HL-60/S4 (cell line): ENCODE measurements at regions not wholly inside any gene's neighbourhood (a gene's known extent, or its start where the extent isn't known, plus 50 kb on each side); places are given as distances from the start of the nearest gene placed in this dataset.

Source experiments
- in situ Hi-C: fragments of 300-500 bp; cut with MboI; formaldehyde crosslinking; loops from 2 replicates; pipeline ENCODE4 v1.14.3; 2022; ENCODE audit warnings: low sequenced_read_pairs

DNA sequence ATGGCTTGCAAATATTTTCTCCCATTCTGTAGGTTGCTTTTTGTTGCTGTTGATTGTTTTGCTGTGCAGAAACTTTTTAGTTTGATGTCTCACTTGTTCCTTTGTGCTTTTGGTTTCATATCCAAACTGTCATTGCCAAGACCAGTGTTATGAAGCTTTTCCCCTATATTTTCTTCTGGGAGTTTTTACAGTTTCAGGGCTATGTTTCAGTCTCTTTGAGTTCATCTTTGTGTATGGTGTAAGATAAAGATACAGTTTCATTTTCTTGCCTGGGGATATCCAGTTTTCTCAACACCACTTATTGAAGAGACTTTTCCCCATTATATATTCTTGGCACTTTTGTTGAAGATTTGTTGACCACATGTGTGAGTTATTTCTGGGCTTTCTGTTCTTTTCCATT lies 139.9 kb downstream of the MRPL57 start:
- in situ Hi-C loops: no loop called here

- in situ Hi-C loops: no loop called here
These were observed 140.1 kb downstream of the ZDHHC20 start for GRCh38 chr13:21318891-21319532.

- in situ Hi-C loops: no loop called here
These were observed 139.0 kb downstream of the ZDHHC20 start for GRCh38 chr13:21319869-21320641.

GRCh38 chr13:21320642-21321034 lies 138.5 kb downstream of the ZDHHC20 start:
- in situ Hi-C loops: no loop called here

DNA sequence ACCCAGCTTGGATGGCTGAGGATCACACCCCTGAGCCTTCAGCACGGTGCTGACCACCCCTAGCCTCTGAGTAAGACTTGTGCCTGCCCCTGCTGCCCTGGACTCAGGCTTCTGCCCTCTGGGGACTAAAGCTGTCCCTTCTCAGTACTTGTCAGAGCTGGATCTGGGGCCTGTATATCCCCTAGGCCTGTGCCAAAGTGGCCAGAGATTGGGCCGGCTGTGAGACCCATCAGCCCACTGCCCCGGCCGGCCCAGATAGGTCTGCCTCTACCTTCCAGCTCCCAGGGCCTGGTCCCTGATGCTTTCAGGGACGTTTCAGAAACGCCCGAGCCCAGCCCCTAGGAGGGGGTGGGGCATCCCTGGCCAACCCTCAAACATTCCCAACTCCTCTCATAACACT lies 137.8 kb downstream of the ZDHHC20 start:
- in situ Hi-C loops: no loop called here

DNA sequence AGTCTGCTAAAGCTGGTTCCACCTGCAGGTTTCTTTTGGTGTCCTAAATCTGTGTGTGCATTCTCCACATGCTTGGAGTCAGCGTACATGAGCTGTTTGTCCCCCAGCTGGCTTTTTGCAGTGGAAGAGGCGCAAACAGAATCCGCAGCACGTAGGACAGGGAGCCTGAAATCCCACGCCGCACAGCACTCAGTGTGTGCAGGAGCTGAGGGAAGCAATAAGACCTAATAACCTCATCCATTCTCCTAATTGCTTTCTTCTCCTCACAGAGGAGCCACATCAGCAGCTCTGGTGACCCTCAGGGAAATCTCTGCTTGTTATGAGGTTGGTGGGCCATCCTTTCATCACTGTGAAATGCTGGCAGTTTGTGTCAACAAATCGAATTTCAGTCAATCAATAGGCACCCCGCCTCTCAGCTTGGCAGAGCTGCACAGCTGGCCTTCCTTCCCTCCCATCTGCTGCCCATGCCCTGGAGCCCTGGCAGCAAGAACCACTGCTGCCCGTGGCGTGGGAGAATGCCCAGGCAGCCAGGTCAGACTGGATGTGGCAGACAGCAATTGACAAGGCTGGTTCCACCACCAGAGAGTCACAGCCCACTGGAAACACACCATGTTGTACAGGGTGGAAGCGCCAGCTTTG lies 136.7 kb downstream of the ZDHHC20 start:
- in situ Hi-C loops: no loop called here
